CD4-positive, alpha-beta T cell treated with Interleukin-17A for 4 hours (primary cell): ENCODE measurements at regions not wholly inside any gene's neighbourhood (a gene's known extent, or its start where the extent isn't known, plus 50 kb on each side); places are given as distances from the start of the nearest gene placed in this dataset.
"Not testable (repeated sequence)": the region's sequence is repeated elsewhere in the genome, so short reads cannot be mapped to it uniquely, and the experiment has no call there.

Experiments
- DNase-seq: peaks from one replicate; pipeline ENCODE4 v3.0.0-alpha.2; 2020; ENCODE audit warnings: mixed read lengths

GRCh38 chr3:34013818-34014570 is 215.6 kb downstream of the PDCD6IP start:
- no peak for DNase-seq

- no peak for DNase-seq
Observed at GRCh38 chr3:34015204-34016142, 217.0 kb downstream of the PDCD6IP start.

GRCh38 chr3:34016925-34017587 is 218.6 kb downstream of the PDCD6IP start:
- DNase-seq: peak; percentile 17

GRCh38 chr3:34017757-34018156 is 219.3 kb downstream of the PDCD6IP start:
- DNase-seq: no peak

GRCh38 chr3:34019158-34019557 is 220.7 kb downstream of the PDCD6IP start:
- DNase-seq: no peak

- no peak for DNase-seq
Observed at GRCh38 chr3:34020170-34020569, 221.7 kb downstream of the PDCD6IP start.

GRCh38 chr3:34020726-34021680 is 222.6 kb downstream of the PDCD6IP start:
- no peak for DNase-seq

- no peak for DNase-seq
Observed at GRCh38 chr3:34022147-34022546, 223.7 kb downstream of the PDCD6IP start.

GRCh38 chr3:34024447-34025240 is 226.2 kb downstream of the PDCD6IP start:
- no peak for DNase-seq

- DNase-seq: no peak
Observed at GRCh38 chr3:34033839-34034238, 235.4 kb downstream of the PDCD6IP start.

- DNase-seq: no peak
Observed at GRCh38 chr3:34034840-34035239, 236.4 kb downstream of the PDCD6IP start.

GRCh38 chr3:34035775-34036174 is 237.3 kb downstream of the PDCD6IP start:
- no peak for DNase-seq

- no peak for DNase-seq
Observed at GRCh38 chr3:34037260-34037659, 238.8 kb downstream of the PDCD6IP start.

GRCh38 chr3:34038131-34038530 is 239.7 kb downstream of the PDCD6IP start:
- DNase-seq: no peak

- no peak for DNase-seq
Observed at GRCh38 chr3:34046154-34046553, 247.7 kb downstream of the PDCD6IP start.

GRCh38 chr3:34053626-34054025 is 255.2 kb downstream of the PDCD6IP start:
- DNase-seq: no peak

GRCh38 chr3:34056181-34056910 is 257.9 kb downstream of the PDCD6IP start:
- DNase-seq: no peak

- no peak for DNase-seq
Observed at GRCh38 chr3:34056951-34057390, 258.5 kb downstream of the PDCD6IP start.

GRCh38 chr3:34060995-34061394 is 262.6 kb downstream of the PDCD6IP start:
- DNase-seq: not testable (repeated sequence)

- DNase-seq: no peak
Observed at GRCh38 chr3:34065901-34066300, 267.5 kb downstream of the PDCD6IP start.
